H1 (cell line): ENCODE measurements at regions not wholly inside any gene's neighbourhood (a gene's known extent, or its start where the extent isn't known, plus 50 kb on each side); places are given as distances from the start of the nearest gene placed in this dataset.

Experiments used
- CTCF ChIA-PET: fragments of 300-600 bp; sonication (Branson Sonifier 250); formaldehyde crosslinking; loops from one replicate; lab custom pipeline; 2021; ENCODE audit not compliant: partially characterized antibody; lab: Charles Lee
- POLR2A ChIA-PET: fragments of 300-600 bp; sonication (Branson Sonifier 250); formaldehyde crosslinking; loops from one replicate; lab custom pipeline; 2021; ENCODE audit warnings: inconsistent platforms; ENCODE audit not compliant: partially characterized antibody; lab: Charles Lee
- DNase-seq, 2 experiments: peaks; one replicate each; pipeline versions ENCODE4 v3.0.0 to v3.0.0-alpha.2; 2010 to 2022; ENCODE audit warnings: low spot score in 2 of 2, low read depth in 1 of 2, mixed read lengths in 1 of 2
- FAIRE-seq: peaks from 2 replicates; lab custom pipeline; 2011; peaks lifted over from hg19 to GRCh38; lab: Jason Lieb, UNC
- H2AFZ ChIP-seq: 2 replicates; pipeline ENCODE4 v1.8.1; 2012; ENCODE audit warnings: low read length, inconsistent platforms
- H2AK5ac ChIP-seq: 2 replicates; pipeline ENCODE4 v1.6.1; 2013; ENCODE audit warnings: low read depth, low read length
- H2BK120ac ChIP-seq: replicated peaks from 2 replicates; pipeline ENCODE3; 2013; ENCODE audit warnings: low read depth, low read length, inconsistent platforms
- H2BK12ac ChIP-seq: 2 replicates; pipeline ENCODE4 v1.6.1; 2013; ENCODE audit warnings: low read depth, low read length
- H2BK15ac ChIP-seq: 2 replicates; pipeline ENCODE4 v1.6.1; 2013; ENCODE audit warnings: low read length
- H2BK20ac ChIP-seq: 2 replicates; pipeline ENCODE4 v1.6.1; 2013; ENCODE audit warnings: low read length
- H2BK5ac ChIP-seq: 2 replicates; pipeline ENCODE4 v1.6.1; 2013; ENCODE audit warnings: low read depth, low read length
- H3K14ac ChIP-seq: 2 replicates; pipeline ENCODE4 v1.6.1; 2013; ENCODE audit warnings: inconsistent platforms; ENCODE audit not compliant: insufficient read length
- H3K18ac ChIP-seq: 2 replicates; pipeline ENCODE4 v1.6.1; 2013; ENCODE audit warnings: low read length; ENCODE audit errors: extremely low read depth
- H3K23ac ChIP-seq: 2 replicates; pipeline ENCODE4 v1.6.1; 2013; ENCODE audit warnings: inconsistent platforms; ENCODE audit not compliant: insufficient read length
- H3K23me2 ChIP-seq: 2 replicates; pipeline ENCODE4 v1.6.1; 2013; ENCODE audit warnings: low read depth, low read length
- H3K27ac ChIP-seq: 2 replicates; pipeline ENCODE4 v1.6.1; 2011; ENCODE audit warnings: low read depth, low read length, inconsistent platforms
- H3K27me3 ChIP-seq, 4 experiments: replicated peaks in 1 of 4; 1 replicate in 1 of 4; 2 replicates in 3 of 4; pipeline versions ENCODE4 v1.6.1 to v1.8.1; 2011 to 2013; ENCODE audit warnings: low read length in 3 of 4, mild to moderate bottlenecking in 3 of 4, inconsistent platforms in 2 of 4, mixed read lengths in 2 of 4, moderate library complexity in 1 of 4; ENCODE audit not compliant: control insufficient read depth in 3 of 4, insufficient read depth in 3 of 4; ENCODE audit errors: extremely low read depth in 1 of 4
- H3K36me3 ChIP-seq, 4 experiments: 2 replicates each; pipeline versions ENCODE4 v1.6.1 to v1.8.1; 2011 to 2013; ENCODE audit warnings: mild to moderate bottlenecking in 4 of 4, low read length in 3 of 4, moderate library complexity in 2 of 4, control low read depth in 1 of 4, inconsistent platforms in 1 of 4; ENCODE audit not compliant: insufficient read depth in 4 of 4, control insufficient read depth in 2 of 4
- H3K4ac ChIP-seq: replicated peaks from 2 replicates; pipeline ENCODE3; 2013; ENCODE audit warnings: low read length, low read depth, mixed read lengths, inconsistent platforms; ENCODE audit not compliant: insufficient read length
- H3K4me1 ChIP-seq, 4 experiments: replicated peaks in 1 of 4; 1 replicate in 1 of 4; 2 replicates in 3 of 4; pipeline versions ENCODE4 v1.6.1 to v1.8.1; 2011 to 2013; ENCODE audit warnings: low read length in 3 of 4, inconsistent platforms in 2 of 4, mixed read lengths in 1 of 4; ENCODE audit not compliant: insufficient read depth in 4 of 4, control insufficient read depth in 3 of 4
- H3K4me2 ChIP-seq, 2 experiments: 2 replicates each; pipeline versions ENCODE4 v1.6.1 to v1.8.1; 2011 to 2013; ENCODE audit warnings: low read depth in 2 of 2, low read length in 2 of 2, control low read depth in 1 of 2, inconsistent platforms in 1 of 2, mild to moderate bottlenecking in 1 of 2; ENCODE audit not compliant: insufficient read depth in 1 of 2
- H3K4me3 ChIP-seq, 4 experiments: fragments of 200-600, 300-600 bp in 1 of 4; sonication (generic), shearing (Covaris generic), sonication (Bioruptor Twin) in 1 of 4; 2 replicates each; pipeline versions ENCODE4 v1.5.1 to v1.8.1; 2011 to 2016; ENCODE audit warnings: low read length in 4 of 4, low read depth in 3 of 4, control low read depth in 2 of 4, inconsistent platforms in 2 of 4, mild to moderate bottlenecking in 2 of 4, mixed read lengths in 1 of 4, moderate library complexity in 1 of 4; ENCODE audit not compliant: insufficient read depth in 2 of 4; ENCODE audit errors: extremely low read depth in 1 of 4
- H3K56ac ChIP-seq: replicated peaks from 2 replicates; pipeline ENCODE3; 2013; ENCODE audit warnings: low read depth, mild to moderate bottlenecking, mixed read lengths, low read length, inconsistent platforms; ENCODE audit not compliant: insufficient read length
- H3K79me1 ChIP-seq: 2 replicates; pipeline ENCODE4 v1.6.1; 2013; ENCODE audit warnings: low read depth, low read length, control low read depth
- H3K79me2 ChIP-seq, 2 experiments: 2 replicates each; pipeline versions ENCODE4 v1.6.1 to v1.8.1; 2012 to 2013; ENCODE audit warnings: low read length in 2 of 2, mild to moderate bottlenecking in 2 of 2, inconsistent platforms in 1 of 2; ENCODE audit not compliant: insufficient read depth in 2 of 2, control insufficient read depth in 1 of 2
- H3K9ac ChIP-seq, 4 experiments: replicated peaks in 1 of 4; 1 replicate in 1 of 4; 2 replicates in 3 of 4; pipeline versions ENCODE4 v1.6.1 to v1.8.1; 2011 to 2013; ENCODE audit warnings: low read depth in 3 of 4, low read length in 3 of 4, control low read depth in 2 of 4, mild to moderate bottlenecking in 2 of 4, moderate library complexity in 2 of 4, inconsistent platforms in 1 of 4; ENCODE audit errors: extremely low read depth in 1 of 4
- H3K9me3 ChIP-seq, 2 experiments: 2 replicates each; pipeline versions ENCODE4 v1.6.1 to v1.8.1; 2012 to 2013; ENCODE audit warnings: mild to moderate bottlenecking in 2 of 2, moderate library complexity in 2 of 2, control low read depth in 1 of 2, inconsistent platforms in 1 of 2, low read depth in 1 of 2, low read length in 1 of 2, mixed read lengths in 1 of 2; ENCODE audit not compliant: insufficient read depth in 2 of 2
- H4K20me1 ChIP-seq, 2 experiments: replicated peaks in 1 of 2; 2 replicates each; pipeline versions ENCODE3 to v1.8.1; 2011 to 2013; ENCODE audit warnings: inconsistent platforms in 2 of 2, low read length in 2 of 2, mild to moderate bottlenecking in 1 of 2; ENCODE audit not compliant: insufficient read depth in 2 of 2, control insufficient read depth in 1 of 2
- H4K5ac ChIP-seq: 2 replicates; pipeline ENCODE4 v1.6.1; 2013; ENCODE audit warnings: low read length, low read depth, mixed read lengths, inconsistent platforms; ENCODE audit not compliant: insufficient read length
- H4K8ac ChIP-seq: 2 replicates; pipeline ENCODE4 v1.8.0; 2013; ENCODE audit warnings: mild to moderate bottlenecking, moderate library complexity, low read length, inconsistent platforms; ENCODE audit not compliant: insufficient read depth; ENCODE audit errors: extremely low read depth
- H4K91ac ChIP-seq: replicated peaks from 2 replicates; pipeline ENCODE3; 2013; ENCODE audit warnings: low read length, mixed read lengths, inconsistent platforms; ENCODE audit not compliant: insufficient read length
- SP1 ChIP-seq: IDR thresholded peaks from 2 replicates; pipeline ENCODE4 v1.6.1; 2011; ENCODE audit warnings: low read depth, low read length
- WGBS, 2 experiments: shearing (Covaris generic) in 1 of 2; methylation state at CpG; one replicate each; pipeline versions ENCODE4 v1.1.6 to v1.1.7; 2013 to 2015; ENCODE audit warnings: low lambda C conversion rate in 2 of 2, mixed read lengths in 2 of 2, inconsistent platforms in 1 of 2, low coverage in 1 of 2, missing lambda C conversion rate in 1 of 2; ENCODE audit not compliant: insufficient replicate concordance in 2 of 2, insufficient coverage in 1 of 2, insufficient read length in 1 of 2; ENCODE audit errors: extremely low coverage in 1 of 2, missing lambda C conversion rate in 1 of 2; 5-methylcytosine and 5-hydroxymethylcytosine counted together

DNA sequence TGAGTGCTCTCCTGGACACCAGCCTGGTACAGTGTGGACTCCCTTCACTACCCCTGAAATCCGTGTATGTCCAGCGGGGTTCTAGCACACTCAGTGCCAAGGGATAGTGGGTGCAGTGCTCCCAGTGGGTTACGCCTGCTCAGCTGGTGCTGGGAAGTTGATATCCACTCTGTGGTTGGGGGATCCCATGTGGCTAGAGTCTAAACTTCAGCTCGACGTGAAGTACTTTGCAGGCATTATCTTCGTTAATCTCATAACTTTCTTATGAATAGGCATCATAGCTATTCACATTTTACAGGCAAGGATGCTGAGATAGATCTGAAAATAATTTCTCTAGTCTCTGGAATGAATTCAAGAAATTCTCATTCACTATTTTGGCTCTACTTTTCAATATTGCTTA lies 433.2 kb upstream of the HTR2A start:
- H3K27ac ChIP-seq: no peak overlapping the region
- H4K5ac ChIP-seq: no peak overlapping the region
- H3K4me2 ChIP-seq: no peak overlapping the region
- no peak overlapping the region for H3K9ac ChIP-seq
- no peak overlapping the region for H2BK20ac ChIP-seq
- H3K23me2 ChIP-seq: no peaks in the 10 kb centered on the region
- no peak overlapping the region for H3K18ac ChIP-seq
- DNase-seq (no peak), FAIRE-seq (no peak)
- no peak overlapping the region for H4K91ac ChIP-seq
- no peaks in the 10 kb centered on the region for H3K36me3 ChIP-seq
- WGBS, 2 experiments: 89% methylated on average over 6 of the region's 6 CpGs; no CpG with 5 or more reads in 1 of the 2 experiments
- no peak overlapping the region for H2AK5ac ChIP-seq
- no peak for TF ChIP-seq SP1
- TF ChIP-seq, all 59 proteins: peak for 0
- H2BK5ac ChIP-seq: no peak overlapping the region
- no peaks in the 10 kb centered on the region for H4K20me1 ChIP-seq
- H2BK12ac ChIP-seq: no peak overlapping the region
- H4K8ac ChIP-seq: no peak overlapping the region
- H3K4me1 ChIP-seq: no peaks in the 10 kb centered on the region
- no peaks in the 10 kb centered on the region for H3K9me3 ChIP-seq
- no peak overlapping the region for H2AFZ ChIP-seq
- H3K79me2 ChIP-seq: no peaks in the 10 kb centered on the region
- H2BK15ac ChIP-seq: no peak overlapping the region
- POLR2A ChIA-PET: no interaction called here
- H3K79me1 ChIP-seq: no peaks in the 10 kb centered on the region
- no peak overlapping the region for H3K23ac ChIP-seq
- no peak overlapping the region for H2BK120ac ChIP-seq
- no peak overlapping the region for H3K4me3 ChIP-seq
- H3K4ac ChIP-seq: no peak overlapping the region
- no peak overlapping the region for H3K56ac ChIP-seq
- no peak overlapping the region for H3K14ac ChIP-seq
- H3K27me3 ChIP-seq: no peaks in the 10 kb centered on the region
- CTCF ChIA-PET: interaction anchor here (0.7 to 1.4 kb wide), 2 partner anchors 8 to 355 kb away, joined by 3 to 4 read pairs; no protein-coding TSS in a partner anchor
